22Rv1 (cell line): ENCODE measurements at regions not wholly inside any gene's neighbourhood (a gene's known extent, or its start where the extent isn't known, plus 50 kb on each side); places are given as distances from the start of the nearest gene placed in this dataset.

Experiments
- H3K27ac ChIP-seq: fragments of 450-650 bp; 2 replicates; pipeline ENCODE4 v1.5.1; 2017
- ZFX ChIP-seq: fragments of 450-650 bp; IDR thresholded peaks from 2 replicates; pipeline ENCODE4 v1.6.1; 2017; ENCODE audit warnings: antibody characterized with exemption, borderline replicate concordance
- TF ChIP-seq, protein P1 (sequence below): fragments of 450-650 bp; IDR thresholded peaks from 2 replicates; pipeline ENCODE4 v1.5.1; 2017; ENCODE audit warnings: mild to moderate bottlenecking

DNA sequence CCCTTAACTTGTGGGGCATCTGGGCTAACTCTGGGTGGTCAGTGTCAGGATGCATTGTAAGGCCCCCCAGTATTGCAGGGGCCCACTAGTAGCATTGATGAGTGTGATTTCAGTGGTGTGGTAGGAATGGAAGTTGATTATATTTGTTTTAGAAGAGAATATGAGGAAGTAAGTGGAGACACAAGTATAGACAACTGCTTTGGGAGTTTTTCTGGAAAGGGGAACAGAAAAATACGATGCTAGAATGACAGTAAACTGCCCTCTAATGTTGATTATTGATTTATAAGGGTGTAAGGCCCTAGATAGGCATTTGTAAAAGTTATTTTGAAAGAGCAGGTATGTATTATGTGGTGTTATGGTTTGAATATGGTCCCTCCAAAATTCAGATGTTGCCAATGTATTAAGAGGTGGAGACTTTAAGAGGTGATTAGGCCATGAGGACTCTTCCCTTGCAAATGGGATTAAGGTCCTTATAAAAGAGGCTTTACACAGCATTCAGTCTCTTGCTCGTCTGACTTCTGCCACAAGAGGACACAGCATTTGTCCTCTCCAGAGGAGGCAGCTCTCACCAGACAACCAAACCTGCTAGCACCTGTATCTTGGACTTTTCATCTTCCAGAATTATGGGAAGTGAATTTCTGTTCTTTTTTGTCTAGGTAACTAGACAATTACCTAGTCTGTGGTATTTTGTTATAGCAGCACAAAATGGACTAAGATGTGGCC, 135.9 kb upstream of the DTNBP1 start:
- H3K27ac ChIP-seq: no peak overlapping the region
- TF ChIP-seq, protein P1, sequence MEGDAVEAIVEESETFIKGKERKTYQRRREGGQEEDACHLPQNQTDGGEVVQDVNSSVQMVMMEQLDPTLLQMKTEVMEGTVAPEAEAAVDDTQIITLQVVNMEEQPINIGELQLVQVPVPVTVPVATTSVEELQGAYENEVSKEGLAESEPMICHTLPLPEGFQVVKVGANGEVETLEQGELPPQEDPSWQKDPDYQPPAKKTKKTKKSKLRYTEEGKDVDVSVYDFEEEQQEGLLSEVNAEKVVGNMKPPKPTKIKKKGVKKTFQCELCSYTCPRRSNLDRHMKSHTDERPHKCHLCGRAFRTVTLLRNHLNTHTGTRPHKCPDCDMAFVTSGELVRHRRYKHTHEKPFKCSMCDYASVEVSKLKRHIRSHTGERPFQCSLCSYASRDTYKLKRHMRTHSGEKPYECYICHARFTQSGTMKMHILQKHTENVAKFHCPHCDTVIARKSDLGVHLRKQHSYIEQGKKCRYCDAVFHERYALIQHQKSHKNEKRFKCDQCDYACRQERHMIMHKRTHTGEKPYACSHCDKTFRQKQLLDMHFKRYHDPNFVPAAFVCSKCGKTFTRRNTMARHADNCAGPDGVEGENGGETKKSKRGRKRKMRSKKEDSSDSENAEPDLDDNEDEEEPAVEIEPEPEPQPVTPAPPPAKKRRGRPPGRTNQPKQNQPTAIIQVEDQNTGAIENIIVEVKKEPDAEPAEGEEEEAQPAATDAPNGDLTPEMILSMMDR: no peak
- no peak for TF ChIP-seq ZFX

DNA sequence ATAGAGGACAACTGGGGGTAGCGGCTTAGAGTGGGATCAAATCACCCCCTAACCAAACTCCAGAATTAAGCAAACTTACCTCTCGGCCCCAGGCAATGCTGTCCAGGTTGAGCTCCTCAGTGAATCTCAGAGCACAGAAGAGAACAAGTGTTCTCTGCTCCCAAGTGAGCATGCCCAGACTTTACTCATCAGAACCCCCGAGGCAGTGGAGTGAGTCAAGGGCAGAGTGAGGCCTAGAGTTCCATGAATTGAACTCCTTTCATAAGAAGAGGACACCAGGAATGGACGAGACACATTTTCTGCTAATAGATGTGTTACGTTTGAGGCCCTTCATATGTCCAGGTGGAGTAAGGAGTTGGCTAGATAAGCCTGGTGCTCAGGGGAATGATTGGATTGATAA, 134.0 kb upstream of the DTNBP1 start:
- TF ChIP-seq, protein P1: no peak
- no peak for TF ChIP-seq ZFX
- H3K27ac ChIP-seq: no peak overlapping the region

DNA sequence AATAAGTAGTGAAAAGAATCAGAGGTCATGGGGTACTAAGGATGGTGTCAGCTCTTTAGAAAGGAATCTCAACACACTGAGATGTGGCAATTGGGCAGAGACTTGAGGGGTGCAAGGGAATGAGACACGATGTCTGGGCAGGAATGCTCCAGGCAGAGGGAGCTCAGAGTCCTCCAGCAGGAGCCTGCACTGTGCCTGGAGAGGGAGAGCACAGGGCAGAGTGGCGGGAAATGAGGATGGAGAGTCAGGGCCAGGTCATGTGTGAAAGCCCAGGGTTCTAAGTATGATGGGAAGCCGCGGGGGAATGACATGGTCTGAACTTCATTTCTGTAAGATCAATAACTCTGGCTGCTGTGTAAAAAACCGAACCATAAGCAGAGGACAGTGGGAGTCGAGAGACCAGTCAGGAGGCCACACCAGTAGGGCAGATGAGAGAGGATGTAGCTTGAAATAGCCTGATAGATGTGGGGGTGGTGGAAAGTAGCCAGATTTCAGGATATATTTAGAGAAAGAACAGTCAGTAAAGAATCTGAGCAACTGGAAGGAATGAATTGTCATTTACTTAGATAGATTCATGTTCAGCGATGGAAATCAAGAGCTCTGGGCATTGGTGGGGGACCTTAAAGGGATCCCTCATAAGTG, 133.4 kb upstream of the DTNBP1 start:
- TF ChIP-seq ZFX: no peak
- TF ChIP-seq, protein P1: no peak
- no peak overlapping the region for H3K27ac ChIP-seq

DNA sequence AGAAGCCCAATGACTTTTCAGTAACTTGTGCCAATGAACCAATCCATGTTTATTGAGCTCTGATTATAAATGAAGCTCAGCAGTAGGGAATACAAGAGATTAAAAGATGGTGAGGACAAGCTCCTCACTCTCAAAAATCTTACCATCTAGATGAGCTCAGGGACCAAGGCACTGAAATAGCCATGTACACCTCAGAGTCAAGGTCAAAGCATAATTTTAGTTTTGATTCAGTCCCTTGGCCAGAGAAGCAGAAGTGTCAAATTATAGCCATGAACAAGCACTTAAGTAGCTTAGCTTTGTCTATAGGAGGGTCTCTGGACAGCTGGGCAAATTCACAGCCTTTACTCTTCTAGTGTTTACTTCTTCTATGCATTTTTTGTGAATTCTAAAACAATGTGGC, 131.0 kb upstream of the DTNBP1 start:
- TF ChIP-seq ZFX: no peak
- H3K27ac ChIP-seq: no peak overlapping the region

DNA sequence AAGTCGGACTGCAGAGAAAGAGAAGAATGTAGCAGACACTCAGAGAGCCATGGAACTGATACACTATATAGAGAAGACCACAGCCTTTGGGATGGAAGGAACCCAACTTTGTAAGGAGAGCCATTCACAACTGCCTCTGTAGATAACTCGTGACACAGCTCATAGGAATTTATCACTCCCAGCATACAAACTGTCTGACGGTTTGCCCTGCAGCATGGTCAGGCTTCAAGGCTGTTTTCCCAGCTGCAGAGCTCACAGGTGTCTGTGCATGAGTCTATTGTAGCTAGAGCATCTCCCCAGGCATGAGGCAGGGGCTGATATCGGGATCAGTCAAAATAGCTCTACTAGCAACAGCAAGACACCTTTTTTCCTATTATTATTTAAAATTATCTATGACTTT, 130.5 kb upstream of the DTNBP1 start:
- H3K27ac ChIP-seq: no peak overlapping the region
- no peak for TF ChIP-seq ZFX
- TF ChIP-seq, protein P1: no peak

DNA sequence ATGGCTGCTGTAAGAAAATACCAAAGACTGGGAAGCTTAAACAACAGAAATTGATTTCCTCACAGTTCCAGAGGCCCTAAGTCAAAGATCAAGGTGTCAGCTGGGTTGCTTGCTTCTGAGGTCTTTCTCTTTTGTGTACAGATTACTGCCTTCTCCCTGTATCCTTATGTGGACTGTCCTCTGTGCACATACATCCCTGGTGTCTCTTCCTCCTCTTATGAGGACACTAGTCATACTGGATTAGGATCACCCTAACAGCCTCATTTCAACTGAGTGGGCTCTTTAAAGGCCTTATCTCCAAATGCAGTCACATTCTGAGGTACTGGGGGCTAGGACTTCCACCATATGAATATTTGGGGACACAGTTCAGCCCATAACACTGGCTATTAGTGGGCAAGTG, 130.0 kb upstream of the DTNBP1 start:
- TF ChIP-seq, protein P1: no peak
- no peak overlapping the region for H3K27ac ChIP-seq

DNA sequence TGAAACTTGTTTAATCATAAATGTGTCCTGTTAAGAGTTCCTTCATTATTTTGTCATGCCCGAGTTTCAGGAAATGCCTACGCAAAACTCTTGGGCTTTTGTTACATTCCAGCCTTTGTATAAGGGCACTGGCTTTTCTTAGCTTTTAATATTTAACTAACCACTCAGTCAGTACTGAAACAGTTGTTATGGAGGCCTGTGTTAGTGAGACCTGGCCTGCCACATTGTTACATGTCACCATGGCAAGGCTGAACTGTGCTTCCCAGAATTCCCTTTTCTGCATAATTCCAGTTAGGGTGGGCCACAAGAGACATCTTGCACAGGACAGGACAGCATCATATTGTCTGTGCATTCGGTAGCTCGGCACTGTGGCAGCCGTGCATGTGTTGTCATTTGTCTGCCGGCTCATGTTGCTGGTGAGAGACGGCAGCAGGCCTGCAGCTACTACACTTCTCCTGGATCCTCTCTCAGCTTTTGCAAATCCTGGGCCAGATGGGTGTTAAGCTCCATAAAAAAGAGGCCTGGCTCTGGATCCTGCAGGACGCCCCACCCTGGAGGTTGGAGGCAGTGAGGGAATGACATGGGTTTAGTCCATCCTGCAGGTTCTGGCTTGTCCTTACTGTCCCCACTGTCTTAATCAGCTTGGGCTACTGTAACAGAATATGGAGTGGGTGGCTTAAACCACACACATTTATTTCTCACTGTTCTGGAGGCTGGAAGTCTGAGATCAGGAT, 128.8 kb upstream of the DTNBP1 start:
- H3K27ac ChIP-seq: no peak overlapping the region
- no peak for TF ChIP-seq ZFX
- TF ChIP-seq, protein P1: no peak
